ENCODE measurements at regions not wholly inside any gene's neighbourhood (a gene's known extent, or its start where the extent isn't known, plus 50 kb on each side); places are given as distances from the start of the nearest gene placed in this dataset.
"Not testable (repeated sequence)": the region's sequence is repeated elsewhere in the genome, so short reads cannot be mapped to it uniquely, and the experiment has no call there.

GRCh38 chr7:121498816-121499215 is 102.7 kb upstream of the FAM3C start:
- no peaks in the 10 kb centered on the region for H3K27me3 ChIP-seq (ENCODE audit: insufficient read depth, low read length, poor library complexity, severe bottlenecking)
- H3K9ac ChIP-seq (ENCODE audit: low read depth, low read length, poor library complexity, severe bottlenecking): no peak overlapping the region
- no peaks in the 10 kb centered on the region for H3K9me2 ChIP-seq (replicated peaks; ENCODE audit: low read depth, low read length)
- H3F3A ChIP-seq (ENCODE audit: low read depth): no peaks in the 10 kb centered on the region
- H3K36me3 ChIP-seq (ENCODE audit: insufficient read depth, low read length): no peaks in the 10 kb centered on the region
- no peak overlapping the region for H3K4me2 ChIP-seq (ENCODE audit: low read depth, low read length, poor library complexity, severe bottlenecking)
- no peak overlapping the region for H2AFZ ChIP-seq (ENCODE audit: low read length)
- H4K20me1 ChIP-seq (ENCODE audit: insufficient read depth, low read length, poor library complexity, severe bottlenecking): no peaks in the 10 kb centered on the region
- no peaks in the 10 kb centered on the region for H3K4me1 ChIP-seq (ENCODE audit: insufficient read depth, low read length, poor library complexity, severe bottlenecking)
- TF ChIP-seq EZH2phosphoT487 (IDR thresholded peaks at IDR 0.05; ENCODE audit: borderline replicate concordance) (no peak), CTCF (conservative IDR thresholded peaks at IDR 0.05; ENCODE audit: low read length) (no peak)
- no peaks in the 10 kb centered on the region for H3K79me2 ChIP-seq (ENCODE audit: insufficient read depth, low read length)
- no peak overlapping the region for H3K4me3 ChIP-seq (ENCODE audit: low read length, poor library complexity, severe bottlenecking)
- no peaks in the 10 kb centered on the region for H3K9me3 ChIP-seq (ENCODE audit: insufficient read depth, low read depth, low read length)

- not testable (repeated sequence) for H3K9ac ChIP-seq (ENCODE audit: low read depth, low read length, poor library complexity, severe bottlenecking)
Observed at GRCh38 chr7:121497545-121497944, 101.4 kb upstream of the FAM3C start.

GRCh38 chr7:121494516-121494915 is 98.4 kb upstream of the FAM3C start:
- Histone ChIP-seq H3K27me3 (ENCODE audit: insufficient read depth, low read length, poor library complexity, severe bottlenecking) (no peaks in the 10 kb centered on the region), H3K79me2 (ENCODE audit: insufficient read depth, low read length) (no peaks in the 10 kb centered on the region), H3K4me3 (ENCODE audit: low read length, poor library complexity, severe bottlenecking) (no peak overlapping the region), H3K9me2 (replicated peaks; ENCODE audit: low read depth, low read length) (no peaks in the 10 kb centered on the region), H3K9me3 (ENCODE audit: insufficient read depth, low read depth, low read length) (no peaks in the 10 kb centered on the region), H3K9ac (ENCODE audit: low read depth, low read length, poor library complexity, severe bottlenecking) (no peak overlapping the region), H3K4me2 (ENCODE audit: low read depth, low read length, poor library complexity, severe bottlenecking) (no peak overlapping the region), H3K4me1 (ENCODE audit: insufficient read depth, low read length, poor library complexity, severe bottlenecking) (no peaks in the 10 kb centered on the region), H3F3A (ENCODE audit: low read depth) (no peaks in the 10 kb centered on the region), H3K36me3 (ENCODE audit: insufficient read depth, low read length) (no peaks in the 10 kb centered on the region), H2AFZ (ENCODE audit: low read length) (no peak overlapping the region), H4K20me1 (ENCODE audit: insufficient read depth, low read length, poor library complexity, severe bottlenecking) (no peaks in the 10 kb centered on the region)
- TF ChIP-seq EZH2phosphoT487 (IDR thresholded peaks at IDR 0.05; ENCODE audit: borderline replicate concordance) (no peak), CTCF (conservative IDR thresholded peaks at IDR 0.05; ENCODE audit: low read length) (no peak)

More at GRCh38 chr7:121497545-121497944, 101.4 kb upstream of the FAM3C start:
- not testable (repeated sequence) for H3K9me2 ChIP-seq (replicated peaks; ENCODE audit: low read depth, low read length); H3K79me2 ChIP-seq (ENCODE audit: insufficient read depth, low read length); H3K36me3 ChIP-seq (ENCODE audit: insufficient read depth, low read length); H3F3A ChIP-seq (ENCODE audit: low read depth); H3K27me3 ChIP-seq (ENCODE audit: insufficient read depth, low read length, poor library complexity, severe bottlenecking); H3K9me3 ChIP-seq (ENCODE audit: insufficient read depth, low read depth, low read length); H3K4me2 ChIP-seq (ENCODE audit: low read depth, low read length, poor library complexity, severe bottlenecking); H2AFZ ChIP-seq (ENCODE audit: low read length); H4K20me1 ChIP-seq (ENCODE audit: insufficient read depth, low read length, poor library complexity, severe bottlenecking); H3K4me1 ChIP-seq (ENCODE audit: insufficient read depth, low read length, poor library complexity, severe bottlenecking); H3K4me3 ChIP-seq (ENCODE audit: low read length, poor library complexity, severe bottlenecking)

- H3K79me2 ChIP-seq (ENCODE audit: insufficient read depth, low read length): no peaks in the 10 kb centered on the region
- H3K27me3 ChIP-seq (ENCODE audit: insufficient read depth, low read length, poor library complexity, severe bottlenecking): no peaks in the 10 kb centered on the region
- no peaks in the 10 kb centered on the region for H3K9me3 ChIP-seq (ENCODE audit: insufficient read depth, low read depth, low read length)
- no peak overlapping the region for H3K9ac ChIP-seq (ENCODE audit: low read depth, low read length, poor library complexity, severe bottlenecking)
- H3K9me2 ChIP-seq (replicated peaks; ENCODE audit: low read depth, low read length): no peaks in the 10 kb centered on the region
- no peaks in the 10 kb centered on the region for H4K20me1 ChIP-seq (ENCODE audit: insufficient read depth, low read length, poor library complexity, severe bottlenecking)
- no peaks in the 10 kb centered on the region for H3K36me3 ChIP-seq (ENCODE audit: insufficient read depth, low read length)
- H3K4me2 ChIP-seq (ENCODE audit: low read depth, low read length, poor library complexity, severe bottlenecking): no peak overlapping the region
- no peaks in the 10 kb centered on the region for H3K4me1 ChIP-seq (ENCODE audit: insufficient read depth, low read length, poor library complexity, severe bottlenecking)
- H3F3A ChIP-seq (ENCODE audit: low read depth): no peaks in the 10 kb centered on the region
- H2AFZ ChIP-seq (ENCODE audit: low read length): no peak overlapping the region
- TF ChIP-seq CTCF (conservative IDR thresholded peaks at IDR 0.05; ENCODE audit: low read length) (no peak; the same call in 1 of the 2 replicates), EZH2phosphoT487 (IDR thresholded peaks at IDR 0.05; ENCODE audit: borderline replicate concordance) (no peak)
- H3K4me3 ChIP-seq (ENCODE audit: low read length, poor library complexity, severe bottlenecking): no peak overlapping the region
Observed at GRCh38 chr7:121493553-121493952, 97.4 kb upstream of the FAM3C start.

Measured in Loucy (cell line).